Liver (tissue), 3 donors: ENCODE measurements at regions not wholly inside any gene's neighbourhood (a gene's known extent, or its start where the extent isn't known, plus 50 kb on each side); places are given as distances from the start of the nearest gene placed in this dataset.
"Not testable (repeated sequence)": the region's sequence is repeated elsewhere in the genome, so short reads cannot be mapped to it uniquely, and the experiment has no call there.

Source experiments
- SP1 ChIP-seq: IDR thresholded peaks from 2 replicates; pipeline ENCODE4 v1.6.1; 2018; ENCODE audit warnings: antibody characterized with exemption, mild to moderate bottlenecking
- TF ChIP-seq, protein P1 (sequence below): fragments of 150-350 bp; IDR thresholded peaks from 2 replicates; pipeline ENCODE4 v1.5.1; 2017; ENCODE audit warnings: improper control_type of control experiment, low read depth, low read length; ENCODE audit not compliant: missing input control
- TF ChIP-seq, protein P2 (sequence below): IDR thresholded peaks from 2 replicates; pipeline ENCODE4 v1.6.1; 2016; ENCODE audit warnings: antibody characterized with exemption, mild to moderate bottlenecking
- donor health status: healthy.
- donor health status: healthy.

DNA sequence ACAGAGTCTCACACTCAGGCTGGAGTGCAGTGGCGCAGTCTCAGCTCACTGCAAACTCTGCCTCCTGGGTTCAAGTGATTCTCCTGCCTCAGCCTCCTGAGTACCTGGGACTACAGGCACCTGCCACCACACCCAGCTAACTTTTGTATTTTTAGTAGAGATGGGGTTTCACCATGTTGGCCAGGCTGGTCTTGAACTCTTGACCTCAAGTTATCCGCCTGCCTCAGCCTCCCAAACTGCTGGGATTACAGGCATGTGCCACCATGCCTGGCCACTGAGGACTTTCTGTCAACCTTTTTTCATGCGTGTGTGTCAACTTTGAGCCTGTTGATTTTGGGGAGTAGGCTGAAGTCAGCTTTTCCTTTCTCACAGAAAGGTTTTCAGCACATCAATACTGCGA lies 75.5 kb downstream of the ACKR3 start:
- TF ChIP-seq, protein P1, sequence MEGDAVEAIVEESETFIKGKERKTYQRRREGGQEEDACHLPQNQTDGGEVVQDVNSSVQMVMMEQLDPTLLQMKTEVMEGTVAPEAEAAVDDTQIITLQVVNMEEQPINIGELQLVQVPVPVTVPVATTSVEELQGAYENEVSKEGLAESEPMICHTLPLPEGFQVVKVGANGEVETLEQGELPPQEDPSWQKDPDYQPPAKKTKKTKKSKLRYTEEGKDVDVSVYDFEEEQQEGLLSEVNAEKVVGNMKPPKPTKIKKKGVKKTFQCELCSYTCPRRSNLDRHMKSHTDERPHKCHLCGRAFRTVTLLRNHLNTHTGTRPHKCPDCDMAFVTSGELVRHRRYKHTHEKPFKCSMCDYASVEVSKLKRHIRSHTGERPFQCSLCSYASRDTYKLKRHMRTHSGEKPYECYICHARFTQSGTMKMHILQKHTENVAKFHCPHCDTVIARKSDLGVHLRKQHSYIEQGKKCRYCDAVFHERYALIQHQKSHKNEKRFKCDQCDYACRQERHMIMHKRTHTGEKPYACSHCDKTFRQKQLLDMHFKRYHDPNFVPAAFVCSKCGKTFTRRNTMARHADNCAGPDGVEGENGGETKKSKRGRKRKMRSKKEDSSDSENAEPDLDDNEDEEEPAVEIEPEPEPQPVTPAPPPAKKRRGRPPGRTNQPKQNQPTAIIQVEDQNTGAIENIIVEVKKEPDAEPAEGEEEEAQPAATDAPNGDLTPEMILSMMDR, result not testable (repeated sequence)
- TF ChIP-seq SP1, result not testable (repeated sequence)
- TF ChIP-seq, protein P2, sequence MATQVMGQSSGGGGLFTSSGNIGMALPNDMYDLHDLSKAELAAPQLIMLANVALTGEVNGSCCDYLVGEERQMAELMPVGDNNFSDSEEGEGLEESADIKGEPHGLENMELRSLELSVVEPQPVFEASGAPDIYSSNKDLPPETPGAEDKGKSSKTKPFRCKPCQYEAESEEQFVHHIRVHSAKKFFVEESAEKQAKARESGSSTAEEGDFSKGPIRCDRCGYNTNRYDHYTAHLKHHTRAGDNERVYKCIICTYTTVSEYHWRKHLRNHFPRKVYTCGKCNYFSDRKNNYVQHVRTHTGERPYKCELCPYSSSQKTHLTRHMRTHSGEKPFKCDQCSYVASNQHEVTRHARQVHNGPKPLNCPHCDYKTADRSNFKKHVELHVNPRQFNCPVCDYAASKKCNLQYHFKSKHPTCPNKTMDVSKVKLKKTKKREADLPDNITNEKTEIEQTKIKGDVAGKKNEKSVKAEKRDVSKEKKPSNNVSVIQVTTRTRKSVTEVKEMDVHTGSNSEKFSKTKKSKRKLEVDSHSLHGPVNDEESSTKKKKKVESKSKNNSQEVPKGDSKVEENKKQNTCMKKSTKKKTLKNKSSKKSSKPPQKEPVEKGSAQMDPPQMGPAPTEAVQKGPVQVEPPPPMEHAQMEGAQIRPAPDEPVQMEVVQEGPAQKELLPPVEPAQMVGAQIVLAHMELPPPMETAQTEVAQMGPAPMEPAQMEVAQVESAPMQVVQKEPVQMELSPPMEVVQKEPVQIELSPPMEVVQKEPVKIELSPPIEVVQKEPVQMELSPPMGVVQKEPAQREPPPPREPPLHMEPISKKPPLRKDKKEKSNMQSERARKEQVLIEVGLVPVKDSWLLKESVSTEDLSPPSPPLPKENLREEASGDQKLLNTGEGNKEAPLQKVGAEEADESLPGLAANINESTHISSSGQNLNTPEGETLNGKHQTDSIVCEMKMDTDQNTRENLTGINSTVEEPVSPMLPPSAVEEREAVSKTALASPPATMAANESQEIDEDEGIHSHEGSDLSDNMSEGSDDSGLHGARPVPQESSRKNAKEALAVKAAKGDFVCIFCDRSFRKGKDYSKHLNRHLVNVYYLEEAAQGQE, result not testable (repeated sequence)
